Stimulated activated effector memory CD8-positive, alpha-beta T cell treated with anti-CD3 and anti-CD28 coated beads, Interleukin-12 subunit alpha, Interleukin-12 subunit beta, amount 100 ng/mL, for 72 hours (primary cell): ENCODE measurements at regions not wholly inside any gene's neighbourhood (a gene's known extent, or its start where the extent isn't known, plus 50 kb on each side); places are given as distances from the start of the nearest gene placed in this dataset.

Experiments used
- ATAC-seq: fragments of 150-1000 bp; cut with Tn5 transposase; 2 replicates; pipeline ENCODE4 v1.10.0; 2021
- DNase-seq, 2 donors: peaks; one replicate each; pipeline ENCODE4 v3.0.0; 2021 to 2022; ENCODE audit warnings: low spot score in 2 of 2
- H3K27ac Mint-ChIP-seq: one replicate; pipeline ENCODE4 v1.8.0; 2022; ENCODE audit warnings: mild to moderate bottlenecking, mixed read lengths
- H3K36me3 Mint-ChIP-seq: one replicate; pipeline ENCODE4 v1.8.0; 2022; ENCODE audit warnings: mild to moderate bottlenecking, mixed read lengths
- H3K4me1 Mint-ChIP-seq: one replicate; pipeline ENCODE4 v1.8.0; 2022; ENCODE audit warnings: mixed read lengths
- H3K4me3 Mint-ChIP-seq: one replicate; pipeline ENCODE4 v1.8.0; 2022; ENCODE audit warnings: mild to moderate bottlenecking, mixed read lengths
- H3K9me3 Mint-ChIP-seq: one replicate; pipeline ENCODE4 v1.8.0; 2022; ENCODE audit warnings: mixed read lengths

DNA sequence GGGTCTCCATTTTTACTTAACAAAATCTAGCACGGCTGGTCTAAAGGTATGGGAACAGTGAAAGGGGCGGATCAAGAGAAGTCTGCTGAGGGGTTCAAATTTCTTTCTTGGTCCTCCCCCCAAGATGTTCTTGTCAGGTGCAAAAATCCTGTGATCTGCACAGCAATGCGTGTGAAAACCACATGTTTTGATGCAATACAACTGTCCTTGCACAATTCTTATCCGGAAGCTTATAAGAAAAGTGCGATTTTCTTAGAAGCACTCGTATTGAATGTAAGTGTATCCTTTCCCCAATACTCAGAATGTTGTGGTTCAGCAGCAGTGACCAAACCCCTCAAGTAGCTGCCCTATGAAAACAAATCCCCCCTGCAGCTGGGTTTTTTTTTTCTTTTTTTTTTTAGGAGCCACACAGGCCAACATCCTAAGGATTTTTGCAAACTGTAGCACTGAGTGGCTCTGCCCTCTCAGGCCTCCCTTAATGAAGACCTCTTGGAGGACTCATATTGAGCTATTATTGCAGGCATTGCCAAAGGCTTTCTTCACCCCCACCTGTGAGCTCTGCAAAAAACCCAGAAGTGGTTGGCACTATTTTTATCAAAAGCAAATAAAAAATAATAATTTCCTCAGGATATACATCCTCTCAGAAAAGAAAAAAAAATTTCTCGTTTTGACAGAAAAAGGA lies 151.9 kb upstream of the ITGB1 start:
- Mint-ChIP-seq H3K27ac (peak overlapping the region; percentile 23), H3K36me3 (no peaks in the 10 kb centered on the region), H3K9me3 (no peaks in the 10 kb centered on the region), H3K4me3 (peak overlapping the region; percentile 59), H3K4me1 (peaks cover 70% of the 10 kb centered on the region)
- ATAC-seq (peak; percentile 41), DNase-seq (no peak)

DNA sequence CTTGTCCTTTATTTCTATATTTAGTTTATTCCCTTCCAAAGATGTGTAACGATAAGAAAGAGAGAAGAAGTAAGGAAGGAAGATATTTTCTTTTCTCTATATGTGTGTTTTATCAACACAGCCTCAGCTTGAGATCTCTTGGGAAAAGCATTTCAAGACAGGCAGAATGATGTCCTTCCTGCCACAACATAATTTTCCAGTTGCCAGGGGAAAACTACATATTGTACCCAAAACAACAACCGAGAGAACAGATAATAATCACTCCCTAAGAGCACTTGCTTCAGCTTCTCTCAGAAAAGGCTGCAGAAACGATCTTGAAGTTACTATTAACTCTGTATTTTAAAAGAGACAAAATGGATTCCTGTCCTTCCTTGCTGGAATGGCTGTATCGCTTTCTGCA lies 151.4 kb upstream of the ITGB1 start:
- Mint-ChIP-seq H3K9me3 (no peaks in the 10 kb centered on the region), H3K27ac (peak overlapping the region; percentile 23), H3K36me3 (no peaks in the 10 kb centered on the region), H3K4me3 (peak overlapping the region; percentile 59), H3K4me1 (peaks cover 64% of the 10 kb centered on the region)
- DNase-seq (no peak), ATAC-seq (no peak)

DNA sequence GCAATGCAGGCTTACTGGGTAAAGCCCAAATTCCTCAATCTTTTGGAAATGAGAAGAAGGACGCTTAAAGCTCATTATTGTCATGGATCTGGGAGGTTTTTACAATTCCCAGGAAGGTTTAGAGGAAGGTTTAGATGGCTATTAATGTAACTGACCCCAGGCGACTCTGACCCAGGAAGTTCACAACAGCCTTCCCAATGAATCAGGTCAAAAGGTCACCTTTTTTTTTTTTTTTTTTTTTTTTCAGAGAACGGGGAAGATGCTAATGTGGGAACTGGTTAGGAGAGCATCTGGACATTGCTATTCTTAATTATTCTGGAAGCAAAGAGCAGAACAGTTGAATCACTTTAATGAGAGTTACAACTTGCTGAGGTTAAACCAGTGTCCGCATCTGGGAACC lies 149.9 kb upstream of the ITGB1 start:
- Mint-ChIP-seq H3K4me1 (peaks cover 52% of the 10 kb centered on the region), H3K9me3 (peaks cover 5% of the 10 kb centered on the region), H3K4me3 (no peak overlapping the region), H3K36me3 (no peaks in the 10 kb centered on the region), H3K27ac (no peak overlapping the region)
- no peak for DNase-seq
- no peak for ATAC-seq

- no peak overlapping the region for H3K27ac Mint-ChIP-seq
These were observed 148.7 kb upstream of the ITGB1 start for GRCh38 chr10:33106767-33107166.

DNA sequence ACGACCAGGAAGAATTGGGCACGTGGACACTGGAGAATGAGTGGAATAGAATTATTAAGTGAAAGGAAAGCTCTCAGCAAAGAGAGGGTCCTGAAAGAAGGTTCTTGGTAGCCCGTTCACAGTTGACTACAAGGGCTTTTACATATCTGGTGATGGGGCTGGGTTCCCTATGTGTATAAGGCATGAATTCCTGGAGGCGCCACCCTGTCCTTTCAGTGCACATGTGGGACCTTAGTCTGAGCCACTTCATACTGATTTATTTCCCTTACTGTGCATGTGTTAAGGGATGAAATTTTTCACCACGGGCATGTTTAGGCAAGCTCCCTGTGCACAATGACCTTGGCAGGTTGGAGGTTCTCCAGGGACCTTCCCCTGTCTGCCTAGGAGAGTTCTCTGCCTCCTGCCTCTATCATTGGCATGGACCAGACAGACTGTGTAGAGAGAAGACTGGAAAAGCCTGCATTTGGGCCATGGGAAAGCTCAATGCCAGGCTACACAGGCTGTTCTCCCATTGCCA lies 145.9 kb upstream of the ITGB1 start:
- Mint-ChIP-seq H3K4me3 (no peak overlapping the region), H3K9me3 (peaks cover 5% of the 10 kb centered on the region), H3K27ac (no peak overlapping the region), H3K4me1 (peaks cover 47% of the 10 kb centered on the region), H3K36me3 (peaks cover 10% of the 10 kb centered on the region)
- ATAC-seq (no peak), DNase-seq (no peak)

More at GRCh38 chr10:33106767-33107166, 148.7 kb upstream of the ITGB1 start:
- H3K9me3 Mint-ChIP-seq = peaks cover 5% of the 10 kb centered on the region
- no peak for ATAC-seq
- H3K4me1 Mint-ChIP-seq = peaks cover 49% of the 10 kb centered on the region
- no peaks in the 10 kb centered on the region for H3K36me3 Mint-ChIP-seq
- H3K4me3 Mint-ChIP-seq = no peak overlapping the region
- no peak for DNase-seq

DNA sequence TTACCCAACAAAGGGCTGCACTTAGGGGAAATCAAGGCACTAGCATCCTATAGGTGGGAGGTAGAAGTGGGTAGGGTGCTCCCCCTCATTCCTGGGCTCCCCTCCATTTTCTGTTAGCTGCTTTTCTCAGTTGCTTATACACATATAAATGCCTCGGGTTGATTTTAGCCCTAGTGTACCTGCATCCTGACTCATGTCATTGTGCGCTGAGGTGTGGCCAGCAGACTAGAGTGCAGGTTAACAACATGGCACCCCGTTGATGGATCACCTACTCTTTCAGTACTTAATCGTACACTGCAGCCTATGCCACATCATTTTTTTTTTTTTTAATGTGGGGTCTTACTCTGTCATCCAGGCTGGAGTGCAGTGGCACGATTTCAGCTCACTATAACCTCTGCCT lies 144.0 kb upstream of the ITGB1 start:
- H3K36me3 Mint-ChIP-seq = peaks cover 11% of the 10 kb centered on the region
- ATAC-seq = no peak
- H3K4me1 Mint-ChIP-seq = peaks cover 35% of the 10 kb centered on the region
- no peak for DNase-seq
- no peak overlapping the region for H3K4me3 Mint-ChIP-seq
- peaks cover 5% of the 10 kb centered on the region for H3K9me3 Mint-ChIP-seq
- no peak overlapping the region for H3K27ac Mint-ChIP-seq

GRCh38 chr10:33101392-33101787 lies 143.4 kb upstream of the ITGB1 start:
- no peak for DNase-seq
- Mint-ChIP-seq H3K4me3 (peak overlapping the region; percentile 25), H3K36me3 (peaks cover 11% of the 10 kb centered on the region), H3K27ac (peak overlapping the region; percentile 21), H3K9me3 (peaks cover 5% of the 10 kb centered on the region), H3K4me1 (peaks cover 35% of the 10 kb centered on the region)
- ATAC-seq = no peak

DNA sequence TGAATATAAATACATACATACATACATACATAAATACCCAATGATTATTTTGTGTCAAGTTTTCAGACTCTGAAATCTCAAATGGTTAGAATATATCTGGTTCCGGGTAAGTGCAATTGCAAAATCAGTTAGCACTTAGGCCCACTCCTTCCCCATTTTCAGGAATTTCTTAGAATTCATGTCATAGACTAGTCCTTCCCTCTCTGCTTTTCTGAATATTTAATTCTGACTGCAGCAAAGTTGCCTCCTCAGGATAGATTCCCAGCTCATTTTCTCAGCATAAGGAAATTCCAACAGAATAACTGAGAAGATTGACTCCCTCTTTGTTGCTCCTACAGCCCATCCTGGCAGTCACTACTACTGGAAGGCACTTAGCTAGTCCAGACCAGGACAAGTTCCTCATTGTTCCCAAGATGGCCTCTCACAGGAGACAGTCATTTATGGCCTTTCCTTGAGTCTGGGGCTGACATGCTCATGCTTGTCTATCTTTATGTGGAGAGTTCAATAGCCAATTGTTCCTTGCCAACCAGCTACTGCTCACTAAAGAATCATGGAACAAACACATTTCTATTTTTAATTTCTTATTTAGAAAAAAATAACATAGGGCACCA lies 142.9 kb upstream of the ITGB1 start:
- peak overlapping the region; percentile 72 for H3K27ac Mint-ChIP-seq
- peak overlapping the region; percentile 25 for H3K4me3 Mint-ChIP-seq
- ATAC-seq (no peak), DNase-seq (no peak)
- H3K9me3 Mint-ChIP-seq = peaks cover 5% of the 10 kb centered on the region
- peaks cover 11% of the 10 kb centered on the region for H3K36me3 Mint-ChIP-seq
- H3K4me1 Mint-ChIP-seq = peaks cover 35% of the 10 kb centered on the region

DNA sequence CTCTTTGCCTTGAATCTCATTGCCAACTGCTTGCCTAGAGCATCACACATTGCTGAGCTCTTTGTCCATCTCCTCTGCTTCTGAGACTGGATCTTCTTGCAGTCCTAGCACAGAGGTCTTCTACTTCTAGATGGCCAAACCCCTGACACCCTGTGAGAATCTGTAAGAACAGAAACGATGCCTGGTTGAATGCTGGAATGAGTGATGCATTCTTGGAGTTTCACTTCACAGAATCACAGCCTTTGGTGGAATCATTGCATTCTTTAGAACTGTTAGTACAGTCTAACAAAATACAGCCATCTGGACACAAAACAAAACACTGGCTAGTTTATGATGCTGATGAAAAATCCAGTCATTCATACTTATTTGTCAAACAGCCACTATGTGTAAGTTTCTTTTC lies 141.7 kb upstream of the ITGB1 start:
- Mint-ChIP-seq H3K4me1 (peaks cover 39% of the 10 kb centered on the region), H3K27ac (peak overlapping the region; percentile 72), H3K9me3 (peaks cover 6% of the 10 kb centered on the region), H3K36me3 (peaks cover 11% of the 10 kb centered on the region), H3K4me3 (peak overlapping the region; percentile 41)
- ATAC-seq (peak; percentile 87), DNase-seq (no peak)

- H3K4me1 Mint-ChIP-seq = peaks cover 42% of the 10 kb centered on the region
- H3K9me3 Mint-ChIP-seq = peaks cover 8% of the 10 kb centered on the region
- DNase-seq = no peak
- H3K27ac Mint-ChIP-seq = peak overlapping the region; percentile 72
- ATAC-seq = peak; percentile 68
- peak overlapping the region; percentile 41 for H3K4me3 Mint-ChIP-seq
- H3K36me3 Mint-ChIP-seq = peaks cover 11% of the 10 kb centered on the region
These were observed 141.1 kb upstream of the ITGB1 start for GRCh38 chr10:33098951-33099663.

- H3K4me1 Mint-ChIP-seq = peaks cover 34% of the 10 kb centered on the region
- no peak for ATAC-seq
- H3K36me3 Mint-ChIP-seq = peaks cover 11% of the 10 kb centered on the region
- DNase-seq = no peak
- H3K27ac Mint-ChIP-seq = no peak overlapping the region
- H3K9me3 Mint-ChIP-seq = peaks cover 3% of the 10 kb centered on the region
- no peak overlapping the region for H3K4me3 Mint-ChIP-seq
These were observed 138.1 kb upstream of the ITGB1 start for GRCh38 chr10:33095867-33096815.

DNA sequence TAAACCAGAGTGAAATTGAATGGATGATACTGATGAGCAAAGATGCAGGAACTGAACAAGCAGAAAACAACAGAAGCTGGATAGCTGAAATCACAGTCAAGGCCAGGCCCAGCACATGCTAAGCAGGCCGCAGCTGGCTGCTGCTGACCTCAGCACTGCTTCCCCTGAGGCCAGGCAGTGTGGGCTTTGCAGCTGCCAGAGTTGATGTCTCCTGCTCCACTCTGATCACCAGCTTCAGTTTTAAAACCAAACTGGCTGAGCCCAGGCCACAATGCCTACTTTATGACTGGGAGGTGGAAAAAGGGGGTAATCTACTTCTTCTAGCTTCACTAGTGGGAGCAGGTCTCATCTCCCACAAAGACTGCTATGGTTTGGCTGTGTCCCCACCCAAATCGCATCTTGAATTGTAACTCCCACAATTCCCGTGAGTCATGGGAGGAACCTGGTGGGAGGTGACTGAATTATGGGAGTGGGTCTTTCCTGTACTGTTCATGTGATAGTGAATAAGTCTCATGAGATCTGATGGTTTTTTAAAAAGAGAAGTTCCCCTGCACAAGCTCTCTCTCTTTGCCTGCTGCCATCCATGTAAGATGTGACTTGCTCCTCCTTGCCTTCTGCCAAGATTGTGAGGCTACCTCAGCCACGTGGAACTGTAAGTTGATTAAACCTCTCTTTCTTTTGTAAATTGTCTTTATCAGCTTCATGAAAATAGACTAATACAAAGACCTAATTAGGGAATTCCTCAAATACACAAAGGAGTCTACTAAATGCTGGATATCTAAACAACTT lies 136.4 kb upstream of the ITGB1 start:
- H3K4me1 Mint-ChIP-seq = peaks cover 25% of the 10 kb centered on the region
- peaks cover 6% of the 10 kb centered on the region for H3K36me3 Mint-ChIP-seq
- no peak overlapping the region for H3K27ac Mint-ChIP-seq
- H3K9me3 Mint-ChIP-seq = peaks cover 3% of the 10 kb centered on the region
- H3K4me3 Mint-ChIP-seq = no peak overlapping the region
- ATAC-seq (peak; percentile 24), DNase-seq (no peak)

DNA sequence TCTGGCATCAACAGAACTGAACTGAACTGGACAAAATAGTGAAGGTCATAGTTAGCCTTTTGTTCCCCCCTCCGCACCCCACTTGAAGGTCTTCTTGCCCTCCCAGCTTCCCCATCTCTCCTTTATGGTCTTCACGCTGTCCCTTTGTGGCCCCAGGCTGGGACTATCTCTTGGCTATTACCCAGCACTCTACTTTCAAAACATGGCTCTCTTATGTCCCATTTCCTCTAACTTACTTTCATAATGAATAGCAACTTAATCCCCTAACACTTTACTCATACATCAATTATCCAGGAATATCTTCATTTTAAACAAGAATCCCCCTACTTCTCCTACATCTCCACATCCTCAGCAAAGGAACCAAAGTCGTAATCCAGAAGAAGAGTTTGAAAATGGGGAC lies 135.3 kb upstream of the ITGB1 start:
- Mint-ChIP-seq H3K36me3 (no peaks in the 10 kb centered on the region), H3K27ac (no peak overlapping the region), H3K4me1 (peaks cover 16% of the 10 kb centered on the region), H3K9me3 (peaks cover 3% of the 10 kb centered on the region), H3K4me3 (no peak overlapping the region)
- DNase-seq (no peak), ATAC-seq (no peak)

DNA sequence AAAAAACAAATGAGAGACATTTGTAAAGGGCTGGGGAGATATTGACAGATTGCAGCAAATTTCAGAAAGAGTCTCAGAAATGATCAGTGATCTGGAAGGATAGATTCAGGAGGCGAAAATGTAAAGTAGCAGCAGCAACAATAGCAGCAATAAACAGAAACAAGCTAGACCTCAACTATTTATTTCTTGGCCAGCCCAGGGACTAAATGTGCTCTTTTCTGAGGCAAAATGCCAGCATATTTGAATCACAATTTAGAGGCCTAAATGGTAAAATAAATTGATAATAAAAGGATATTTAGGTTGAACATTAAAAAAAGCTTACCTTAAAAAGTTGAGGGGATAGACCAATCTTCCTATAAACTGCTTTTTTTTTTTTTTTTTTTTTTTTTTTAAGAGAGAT lies 134.6 kb upstream of the ITGB1 start:
- peaks cover 5% of the 10 kb centered on the region for H3K36me3 Mint-ChIP-seq
- H3K27ac Mint-ChIP-seq = no peak overlapping the region
- H3K4me3 Mint-ChIP-seq = no peak overlapping the region
- DNase-seq (no peak), ATAC-seq (no peak)
- H3K9me3 Mint-ChIP-seq = peaks cover 6% of the 10 kb centered on the region
- H3K4me1 Mint-ChIP-seq = peaks cover 21% of the 10 kb centered on the region
